CD14-positive monocyte (primary cell): ENCODE measurements at regions not wholly inside any gene's neighbourhood (a gene's known extent, or its start where the extent isn't known, plus 50 kb on each side); places are given as distances from the start of the nearest gene placed in this dataset.

Source experiments
- DNase-seq, 3 donors: peaks; one replicate each; pipeline ENCODE4 v3.0.0-alpha.2; 2011 to 2022
- H2AFZ ChIP-seq: 2 replicates; pipeline ENCODE4 v1.6.0; 2012; ENCODE audit warnings: mild to moderate bottlenecking, low read depth, low read length, inconsistent platforms; ENCODE audit not compliant: insufficient read depth, poor library complexity, severe bottlenecking
- H3K27ac ChIP-seq, 2 donors: 1 replicate in 1 of 2; 2 replicates in 1 of 2; pipeline ENCODE4 v1.5.1; 2012 to 2013; ENCODE audit warnings: low read length in 2 of 2, control low read depth in 1 of 2, inconsistent platforms in 1 of 2, low read depth in 1 of 2, mild to moderate bottlenecking in 1 of 2
- H3K27me3 ChIP-seq, 2 donors: one replicate each; pipeline versions ENCODE4 v1.6.0 to v1.6.1; 2011 to 2013; ENCODE audit warnings: low read length in 2 of 2; ENCODE audit not compliant: control insufficient read depth in 2 of 2, insufficient read depth in 2 of 2
- H3K36me3 ChIP-seq, 2 donors: replicated peaks in 1 of 2; 1 replicate in 1 of 2; 2 replicates in 1 of 2; pipeline versions ENCODE4 v1.5.1 to v1.6.1; 2012 to 2013; ENCODE audit warnings: low read length in 2 of 2, control low read depth in 1 of 2, inconsistent platforms in 1 of 2, mild to moderate bottlenecking in 1 of 2; ENCODE audit not compliant: insufficient read depth in 2 of 2, control insufficient read depth in 1 of 2
- H3K4me1 ChIP-seq, 2 donors: 1 replicate in 1 of 2; 2 replicates in 1 of 2; pipeline versions ENCODE4 v1.5.1 to v1.6.1; 2012 to 2013; ENCODE audit warnings: low read length in 2 of 2, control low read depth in 1 of 2, inconsistent platforms in 1 of 2, mild to moderate bottlenecking in 1 of 2, moderate library complexity in 1 of 2; ENCODE audit not compliant: insufficient read depth in 2 of 2, control insufficient read depth in 1 of 2
- H3K4me2 ChIP-seq: replicated peaks from 2 replicates; pipeline ENCODE3; 2012; ENCODE audit warnings: low read length, moderate library complexity, mild to moderate bottlenecking; ENCODE audit not compliant: poor library complexity, severe bottlenecking; ENCODE audit errors: extremely low read depth
- H3K4me3 ChIP-seq, 3 experiments: fragments of 200-600 bp in 1 of 3; sonication (generic) in 1 of 3; replicated peaks in 1 of 3; 1 replicate in 2 of 3; 2 replicates in 1 of 3; pipeline ENCODE4 v1.5.1; 2011 to 2013; ENCODE audit warnings: low read length in 3 of 3, mild to moderate bottlenecking in 3 of 3, control low read depth in 2 of 3, low read depth in 2 of 3, inconsistent platforms in 1 of 3, moderate library complexity in 1 of 3
- H3K79me2 ChIP-seq: 2 replicates; pipeline ENCODE4 v1.6.0; 2012; ENCODE audit warnings: mild to moderate bottlenecking, control low read depth, inconsistent platforms, low read length, moderate library complexity; ENCODE audit not compliant: insufficient read depth
- H3K9ac ChIP-seq: 2 replicates; pipeline ENCODE4 v1.6.0; 2017; ENCODE audit warnings: low read length, mild to moderate bottlenecking; ENCODE audit not compliant: insufficient read depth, poor library complexity, severe bottlenecking
- H3K9me3 ChIP-seq, 2 donors: replicated peaks in 1 of 2; 1 replicate in 1 of 2; 2 replicates in 1 of 2; pipeline versions ENCODE4 v1.5.1 to v1.6.1; 2012 to 2013; ENCODE audit warnings: low read length in 2 of 2, control low read depth in 1 of 2; ENCODE audit not compliant: control insufficient read depth in 1 of 2, insufficient read depth in 1 of 2
- H4K20me1 ChIP-seq: 2 replicates; pipeline ENCODE4 v1.6.0; 2012; ENCODE audit warnings: mild to moderate bottlenecking, low read length, control low read depth, moderate library complexity; ENCODE audit not compliant: insufficient read depth
- H3K27ac Mint-ChIP-seq, 7 donors: one replicate each; pipeline ENCODE4 v1.8.0; 2020; ENCODE audit warnings: mild to moderate bottlenecking in 7 of 7, mixed read lengths in 7 of 7, moderate library complexity in 6 of 7, inconsistent platforms in 2 of 7
- H3K27me3 Mint-ChIP-seq, 3 donors: one replicate each; pipeline ENCODE4 v1.8.0; 2021 to 2022; ENCODE audit warnings: low read depth in 3 of 3, mild to moderate bottlenecking in 3 of 3, mixed read lengths in 3 of 3, moderate library complexity in 3 of 3, inconsistent platforms in 1 of 3
- H3K36me3 Mint-ChIP-seq, 2 donors: one replicate each; pipeline ENCODE4 v1.8.0; 2020; ENCODE audit warnings: mixed read lengths in 2 of 2, inconsistent platforms in 1 of 2, mild to moderate bottlenecking in 1 of 2
- H3K4me1 Mint-ChIP-seq: one replicate; pipeline ENCODE4 v1.8.0; 2020; ENCODE audit warnings: mild to moderate bottlenecking, mixed read lengths
- H3K4me3 Mint-ChIP-seq, 2 donors: one replicate each; pipeline ENCODE4 v1.8.0; 2020; ENCODE audit warnings: mild to moderate bottlenecking in 2 of 2, mixed read lengths in 2 of 2, moderate library complexity in 1 of 2
- H3K9me3 Mint-ChIP-seq, 7 donors: one replicate each; pipeline ENCODE4 v1.8.0; 2020 to 2022; ENCODE audit warnings: mixed read lengths in 7 of 7, mild to moderate bottlenecking in 6 of 7, moderate library complexity in 6 of 7, inconsistent platforms in 2 of 7
- WGBS: methylation state at CpG from one replicate; pipeline ENCODE4 v1.1.5; 2013; ENCODE audit warnings: missing lambda C conversion rate; ENCODE audit not compliant: insufficient coverage; 5-methylcytosine and 5-hydroxymethylcytosine counted together
- intact Hi-C, 2 donors: fragments of 100-400 bp; cut with micrococcal nuclease; formaldehyde crosslinking; loops; one replicate each; pipeline versions ENCODE4 v1.15.0 to v1.15.1; 2023
- TF ChIP-seq, protein P1 (sequence below): fragments of 200-600 bp; IDR thresholded peaks from one replicate; pipeline ENCODE4 v1.8.0; 2022; ENCODE audit warnings: antibody characterized with exemption, mild to moderate bottlenecking

DNA sequence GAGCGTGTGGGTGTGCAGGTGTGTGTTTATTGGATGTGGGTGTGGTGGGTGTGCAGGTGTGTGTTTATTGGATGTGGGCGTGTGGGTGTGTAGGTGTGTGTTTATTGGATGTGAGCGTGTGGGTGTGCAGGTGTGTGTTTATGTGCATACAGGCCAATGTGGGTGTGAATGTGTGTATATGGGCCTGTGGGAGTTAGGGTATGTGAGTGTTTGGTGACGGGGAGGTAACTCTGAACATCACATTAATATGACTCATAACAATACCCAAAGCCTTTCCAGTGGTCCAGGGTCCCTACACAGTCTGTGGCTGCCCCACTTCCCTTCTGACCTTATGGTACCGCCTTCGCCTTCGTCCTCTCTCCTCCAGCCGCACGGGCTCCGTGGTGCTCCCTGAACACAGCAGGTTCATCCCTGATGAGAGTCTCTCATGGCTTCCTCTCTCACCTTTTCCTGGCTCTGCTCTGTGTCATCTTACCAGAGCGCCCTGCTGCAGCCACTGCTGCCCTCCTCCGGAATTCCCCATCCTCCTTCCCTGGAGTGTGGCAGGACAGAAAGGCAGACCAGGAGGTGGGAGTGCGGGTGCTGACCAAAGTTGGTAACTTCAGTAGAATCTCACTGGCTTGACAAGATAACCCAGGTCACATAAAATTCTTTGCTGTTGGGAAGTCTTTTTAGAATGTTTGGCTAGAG lies 80.0 kb downstream of the SLC2A10 start:
- TF ChIP-seq, protein P1, sequence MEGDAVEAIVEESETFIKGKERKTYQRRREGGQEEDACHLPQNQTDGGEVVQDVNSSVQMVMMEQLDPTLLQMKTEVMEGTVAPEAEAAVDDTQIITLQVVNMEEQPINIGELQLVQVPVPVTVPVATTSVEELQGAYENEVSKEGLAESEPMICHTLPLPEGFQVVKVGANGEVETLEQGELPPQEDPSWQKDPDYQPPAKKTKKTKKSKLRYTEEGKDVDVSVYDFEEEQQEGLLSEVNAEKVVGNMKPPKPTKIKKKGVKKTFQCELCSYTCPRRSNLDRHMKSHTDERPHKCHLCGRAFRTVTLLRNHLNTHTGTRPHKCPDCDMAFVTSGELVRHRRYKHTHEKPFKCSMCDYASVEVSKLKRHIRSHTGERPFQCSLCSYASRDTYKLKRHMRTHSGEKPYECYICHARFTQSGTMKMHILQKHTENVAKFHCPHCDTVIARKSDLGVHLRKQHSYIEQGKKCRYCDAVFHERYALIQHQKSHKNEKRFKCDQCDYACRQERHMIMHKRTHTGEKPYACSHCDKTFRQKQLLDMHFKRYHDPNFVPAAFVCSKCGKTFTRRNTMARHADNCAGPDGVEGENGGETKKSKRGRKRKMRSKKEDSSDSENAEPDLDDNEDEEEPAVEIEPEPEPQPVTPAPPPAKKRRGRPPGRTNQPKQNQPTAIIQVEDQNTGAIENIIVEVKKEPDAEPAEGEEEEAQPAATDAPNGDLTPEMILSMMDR = no peak
- WGBS = 81% methylated on average over 7 of the region's 13 CpGs
- no peak overlapping the region for H3K9ac ChIP-seq
- Mint-ChIP-seq H3K4me3 (no peak overlapping the region), H3K4me1 (peaks cover 3% of the 10 kb centered on the region), H3K27ac (no peak overlapping the region), H3K27me3 (peaks cover 3 to 9% (median 8%) of the 10 kb centered on the region in 3 donors), H3K9me3 (no peaks in the 10 kb centered on the region), H3K36me3 (no peaks in the 10 kb centered on the region)
- no peak overlapping the region for H3K4me3 ChIP-seq
- H3K4me1 ChIP-seq = no peaks in the 10 kb centered on the region
- intact Hi-C loops = no loop called here
- no peaks in the 10 kb centered on the region for H3K79me2 ChIP-seq
- H4K20me1 ChIP-seq = no peaks in the 10 kb centered on the region
- H3K4me2 ChIP-seq = no peak overlapping the region
- no peaks in the 10 kb centered on the region for H3K27me3 ChIP-seq
- H2AFZ ChIP-seq = no peak overlapping the region
- H3K36me3 ChIP-seq = no peaks in the 10 kb centered on the region
- no peak for DNase-seq
- H3K27ac ChIP-seq = no peak overlapping the region
- H3K9me3 ChIP-seq = peaks cover 0 to 5% of the 10 kb centered on the region in 2 donors

DNA sequence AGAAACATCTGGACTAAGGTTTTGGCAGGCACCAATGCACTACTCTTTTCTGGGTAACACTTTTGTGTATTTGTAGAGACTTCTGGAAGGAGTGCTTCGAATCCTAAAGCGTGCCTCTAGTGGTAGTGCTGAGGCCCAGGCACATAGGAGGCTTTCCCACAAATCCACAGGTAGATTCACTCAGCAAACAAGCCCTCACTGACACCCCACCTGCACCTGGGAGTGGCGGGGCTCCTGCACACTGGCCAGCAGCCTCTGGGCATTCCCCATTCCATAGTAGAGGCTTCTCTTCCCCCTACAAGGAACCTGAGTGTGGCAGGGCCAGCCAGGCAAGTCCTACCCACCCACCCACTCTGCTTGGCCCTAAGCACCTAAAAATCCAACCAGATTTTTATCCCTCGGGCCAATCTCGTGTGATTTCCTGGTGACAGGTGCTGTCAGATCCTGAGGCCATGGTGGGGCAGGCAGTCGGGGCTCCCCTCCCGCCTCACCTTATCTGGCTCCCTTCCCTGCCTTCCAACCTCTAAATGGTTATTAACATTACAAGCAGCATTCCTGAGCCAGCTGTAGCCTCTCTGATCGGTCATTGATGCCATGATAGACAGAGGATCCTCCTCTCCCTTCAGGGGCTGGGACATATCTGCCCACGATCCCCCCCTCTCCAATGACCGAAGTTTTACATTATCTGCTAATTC lies 82.4 kb downstream of the SLC2A10 start:
- TF ChIP-seq, protein P1 = no peak
- Mint-ChIP-seq H3K27me3 (peaks cover 4 to 12% (median 5%) of the 10 kb centered on the region in 3 donors), H3K4me1 (no peaks in the 10 kb centered on the region), H3K36me3 (no peaks in the 10 kb centered on the region), H3K27ac (no peak overlapping the region), H3K4me3 (no peak overlapping the region), H3K9me3 (no peaks in the 10 kb centered on the region)
- H3K4me3 ChIP-seq = no peak overlapping the region
- 87% methylated on average over 9 of the region's 10 CpGs for WGBS
- no peaks in the 10 kb centered on the region for H4K20me1 ChIP-seq
- H3K27ac ChIP-seq = no peak overlapping the region
- no peaks in the 10 kb centered on the region for H3K36me3 ChIP-seq
- peaks cover 0 to 5% of the 10 kb centered on the region in 2 donors for H3K9me3 ChIP-seq
- no peak for DNase-seq
- no peak overlapping the region for H2AFZ ChIP-seq
- H3K4me1 ChIP-seq = no peaks in the 10 kb centered on the region
- no peak overlapping the region for H3K9ac ChIP-seq
- H3K79me2 ChIP-seq = no peaks in the 10 kb centered on the region
- no peak overlapping the region for H3K4me2 ChIP-seq
- intact Hi-C loops = no loop called here
- H3K27me3 ChIP-seq = no peaks in the 10 kb centered on the region
